ENCODE measurements at regions not wholly inside any gene's neighbourhood (a gene's known extent, or its start where the extent isn't known, plus 50 kb on each side); places are given as distances from the start of the nearest gene placed in this dataset.

DNA sequence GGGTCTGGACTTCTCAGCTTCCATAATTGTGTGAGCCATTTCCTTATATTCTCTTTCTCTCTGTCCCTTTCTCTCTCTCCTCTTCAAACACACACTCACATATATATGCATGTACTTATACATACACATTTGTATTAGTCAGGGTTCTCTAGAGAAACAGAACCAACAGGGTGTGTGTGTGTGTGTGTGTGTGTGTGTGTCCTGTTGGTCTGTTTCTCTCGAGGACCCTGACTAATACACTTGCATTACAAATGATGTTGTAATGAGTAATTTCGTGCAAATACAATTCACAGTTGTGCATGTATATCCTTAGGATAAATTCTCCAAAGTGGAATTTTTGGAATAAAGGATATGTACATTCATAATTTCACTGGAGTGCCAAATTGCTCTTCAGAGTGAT lies 115.3 kb downstream of the NPIPB5 start:
- no peak for DNase-seq (ENCODE audit: low read depth)
- no peak overlapping the region for H3K4me3 ChIP-seq (ENCODE audit: low read length)
- TF ChIP-seq, protein P1, sequence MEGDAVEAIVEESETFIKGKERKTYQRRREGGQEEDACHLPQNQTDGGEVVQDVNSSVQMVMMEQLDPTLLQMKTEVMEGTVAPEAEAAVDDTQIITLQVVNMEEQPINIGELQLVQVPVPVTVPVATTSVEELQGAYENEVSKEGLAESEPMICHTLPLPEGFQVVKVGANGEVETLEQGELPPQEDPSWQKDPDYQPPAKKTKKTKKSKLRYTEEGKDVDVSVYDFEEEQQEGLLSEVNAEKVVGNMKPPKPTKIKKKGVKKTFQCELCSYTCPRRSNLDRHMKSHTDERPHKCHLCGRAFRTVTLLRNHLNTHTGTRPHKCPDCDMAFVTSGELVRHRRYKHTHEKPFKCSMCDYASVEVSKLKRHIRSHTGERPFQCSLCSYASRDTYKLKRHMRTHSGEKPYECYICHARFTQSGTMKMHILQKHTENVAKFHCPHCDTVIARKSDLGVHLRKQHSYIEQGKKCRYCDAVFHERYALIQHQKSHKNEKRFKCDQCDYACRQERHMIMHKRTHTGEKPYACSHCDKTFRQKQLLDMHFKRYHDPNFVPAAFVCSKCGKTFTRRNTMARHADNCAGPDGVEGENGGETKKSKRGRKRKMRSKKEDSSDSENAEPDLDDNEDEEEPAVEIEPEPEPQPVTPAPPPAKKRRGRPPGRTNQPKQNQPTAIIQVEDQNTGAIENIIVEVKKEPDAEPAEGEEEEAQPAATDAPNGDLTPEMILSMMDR (conservative IDR thresholded peaks at IDR 0.05; ENCODE audit: low read depth, low read length), result no peak

DNA sequence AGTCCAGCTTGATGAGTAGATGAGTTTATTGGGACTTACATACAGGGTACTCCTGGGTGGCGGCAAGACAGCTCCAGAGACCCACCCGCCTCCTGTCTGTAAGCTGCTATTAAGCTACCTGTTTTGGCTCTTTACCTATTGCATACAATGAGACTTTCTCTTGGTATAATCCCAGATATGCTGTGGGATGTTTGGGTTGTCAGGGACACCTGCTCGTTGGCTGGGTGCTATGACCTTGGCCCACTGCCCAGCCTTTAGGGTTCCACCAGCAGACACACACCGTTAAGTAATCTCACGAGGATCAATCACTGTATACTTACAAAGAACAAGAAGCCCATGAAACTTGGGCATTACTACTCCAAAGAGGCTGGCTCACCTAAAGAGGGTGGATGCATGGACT lies 116.4 kb downstream of the NPIPB5 start:
- TF ChIP-seq, protein P1 (conservative IDR thresholded peaks at IDR 0.05; ENCODE audit: low read depth, low read length), result no peak
- DNase-seq (ENCODE audit: low read depth), result no peak
- no peak overlapping the region for H3K4me3 ChIP-seq (ENCODE audit: low read length)

DNA sequence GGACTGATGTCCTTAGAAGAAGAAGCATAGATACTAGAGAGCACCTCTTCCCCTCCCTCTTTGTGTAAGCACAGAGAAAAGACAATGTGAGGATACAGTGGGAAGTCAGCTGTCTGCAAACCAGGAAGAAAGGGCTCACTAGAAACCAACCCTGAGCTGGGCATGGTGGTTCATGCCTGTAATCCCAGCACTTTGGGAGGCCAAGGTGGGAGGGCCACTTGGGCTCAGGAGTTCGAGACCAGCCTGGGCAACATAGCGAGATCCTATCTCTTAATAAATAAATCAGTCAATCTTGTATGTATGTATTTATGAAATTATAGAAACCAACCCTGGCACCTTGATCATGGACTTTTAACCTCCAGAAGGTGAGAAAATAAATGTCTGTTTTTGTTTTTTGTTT lies 118.3 kb downstream of the NPIPB5 start:
- TF ChIP-seq, protein P1 (conservative IDR thresholded peaks at IDR 0.05; ENCODE audit: low read depth, low read length), result no peak
- H3K4me3 ChIP-seq (ENCODE audit: low read length), result no peak overlapping the region
- no peak for DNase-seq (ENCODE audit: low read depth)

DNA sequence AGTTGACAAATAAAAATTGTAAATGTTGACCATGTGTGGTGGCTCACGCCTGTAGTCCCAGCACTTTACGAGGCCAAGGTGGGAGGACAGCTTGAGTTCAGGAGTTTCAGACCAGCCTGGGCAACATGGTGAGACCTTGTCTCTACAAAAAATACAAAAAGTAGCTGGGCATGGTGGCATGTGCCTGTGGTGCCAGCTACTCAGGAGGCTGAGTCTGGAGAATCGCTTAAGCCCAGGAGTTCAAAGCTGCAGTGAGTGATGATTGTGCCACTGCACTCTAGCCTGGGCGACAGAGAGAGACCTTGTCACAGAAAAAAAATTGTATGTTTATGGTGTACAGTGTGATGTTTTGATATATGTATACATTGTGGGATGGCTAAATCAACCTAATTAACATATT lies 119.6 kb downstream of the NPIPB5 start:
- no peak for DNase-seq (ENCODE audit: low read depth)
- no peak overlapping the region for H3K4me3 ChIP-seq (ENCODE audit: low read length)
- TF ChIP-seq, protein P1 (conservative IDR thresholded peaks at IDR 0.05; ENCODE audit: low read depth, low read length), result no peak

DNA sequence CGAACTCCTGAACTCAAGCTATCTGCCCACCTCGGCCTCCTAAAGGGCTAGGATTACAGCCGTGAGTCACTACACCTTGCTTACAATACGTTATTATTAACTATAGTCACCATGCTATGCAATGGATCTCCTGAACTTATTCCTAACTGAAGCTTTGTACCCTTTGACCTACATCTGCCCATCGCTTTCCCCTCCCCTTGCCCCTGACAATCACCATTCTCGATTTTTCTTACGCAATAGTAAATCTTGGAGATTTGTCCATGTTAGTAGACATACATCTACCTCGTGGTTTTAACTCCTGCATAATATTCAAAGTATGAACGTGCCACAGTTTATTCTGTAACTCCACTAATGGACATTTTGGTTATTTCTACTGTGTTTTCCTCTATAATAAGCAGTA lies 120.6 kb downstream of the NPIPB5 start:
- TF ChIP-seq, protein P1 (conservative IDR thresholded peaks at IDR 0.05; ENCODE audit: low read depth, low read length), result no peak
- no peak overlapping the region for H3K4me3 ChIP-seq (ENCODE audit: low read length)
- DNase-seq (ENCODE audit: low read depth), result no peak

DNA sequence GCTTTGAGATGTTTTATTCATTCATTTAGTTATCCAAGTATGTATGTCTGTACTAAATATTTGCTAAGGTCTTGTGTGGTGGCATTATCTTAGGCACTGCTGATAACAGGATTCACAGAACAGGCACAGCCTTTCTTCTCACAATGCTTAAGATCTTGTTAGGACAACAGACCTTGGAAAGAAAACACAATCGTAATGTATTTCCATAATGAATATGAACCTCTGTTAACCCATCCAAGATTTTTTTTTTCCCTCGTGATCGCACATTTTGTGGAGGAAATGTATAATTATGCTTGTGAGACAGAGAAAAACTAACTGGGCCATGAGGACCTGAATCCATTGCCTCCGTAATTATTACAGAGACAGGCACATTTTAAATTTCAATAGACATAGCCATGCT lies 121.9 kb downstream of the NPIPB5 start:
- H3K4me3 ChIP-seq (ENCODE audit: low read length), result no peak overlapping the region
- DNase-seq (ENCODE audit: low read depth), result no peak
- TF ChIP-seq, protein P1 (conservative IDR thresholded peaks at IDR 0.05; ENCODE audit: low read depth, low read length), result no peak

DNA sequence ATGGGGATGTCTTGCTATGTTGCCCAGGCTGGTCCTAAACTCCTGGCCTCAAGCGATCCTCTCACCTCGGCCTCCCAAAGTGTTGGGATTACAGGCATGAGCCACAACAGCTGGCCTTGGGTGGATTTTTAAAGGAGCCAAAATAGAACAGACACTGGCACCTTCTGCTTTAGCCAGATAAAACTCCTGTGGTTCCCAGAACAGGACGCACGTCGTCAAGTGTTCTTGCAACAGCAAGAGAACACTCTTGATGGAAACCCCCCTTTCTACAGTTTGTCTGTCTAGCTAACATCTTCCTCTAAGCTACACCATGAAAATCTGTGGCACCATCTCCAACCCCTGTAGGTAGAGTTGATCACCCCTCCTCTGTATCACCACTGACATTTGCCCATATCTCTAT lies 122.6 kb downstream of the NPIPB5 start:
- no peak for DNase-seq (ENCODE audit: low read depth)
- TF ChIP-seq, protein P1 (conservative IDR thresholded peaks at IDR 0.05; ENCODE audit: low read depth, low read length), result no peak
- H3K4me3 ChIP-seq (ENCODE audit: low read length), result no peak overlapping the region

All from retinal pigment epithelial cell (primary cell).